ENCODE measurements at regions not wholly inside any gene's neighbourhood (a gene's known extent, or its start where the extent isn't known, plus 50 kb on each side); places are given as distances from the start of the nearest gene placed in this dataset.

DNA sequence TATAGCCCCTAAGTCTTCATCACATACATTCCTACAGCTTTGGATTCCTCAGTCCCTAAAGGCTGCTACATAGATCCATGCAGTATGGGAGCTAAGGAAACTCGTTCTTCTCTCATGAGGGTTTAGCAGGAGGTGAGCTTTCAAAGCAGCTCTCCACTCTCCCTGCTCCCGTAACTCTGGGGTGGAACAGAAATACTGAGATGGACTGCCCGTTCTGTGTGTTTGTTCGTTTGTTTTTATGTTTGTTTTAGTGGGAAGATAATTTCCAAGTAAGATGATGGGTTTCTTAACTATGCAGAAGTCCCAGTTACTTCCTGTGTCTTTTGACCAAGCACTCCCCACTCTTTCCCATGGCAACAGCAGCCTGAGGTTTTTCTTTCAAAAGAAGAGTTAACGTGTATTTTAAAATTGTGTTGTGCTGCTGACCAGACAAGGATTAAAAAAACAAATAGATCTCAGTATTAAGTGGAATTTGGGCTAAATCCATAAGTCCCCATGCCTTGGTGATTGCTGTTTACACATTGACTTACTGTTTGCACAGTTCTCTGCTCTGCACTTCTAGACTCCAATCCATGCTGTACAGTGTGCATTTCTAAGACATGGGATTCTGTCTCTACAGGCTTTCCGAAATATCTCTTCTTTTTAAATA, 156.4 kb upstream of the SH3BP4 start (continued):
- TF ChIP-seq SP2 (IDR thresholded peaks at IDR 0.05; ENCODE audit: low read length) = no peak
- no peak for TF ChIP-seq POLR2AphosphoS5 (IDR thresholded peaks at IDR 0.05; ENCODE audit: low read depth, low read length)
- TF ChIP-seq CBX5 (IDR thresholded peaks at IDR 0.05; ENCODE audit: low read depth, low read length) = no peak
- no peak for TF ChIP-seq RAD21 (IDR thresholded peaks at IDR 0.05 in 1 of 2, conservative IDR thresholded peaks at IDR 0.05 in 1 of 2; ENCODE audit: low read depth in 2 of 2, low read length in 2 of 2)
- TF ChIP-seq YY1 (IDR thresholded peaks at IDR 0.05; ENCODE audit: low read depth, low read length) = no peak
